GM12891 (cell line): ENCODE measurements at regions not wholly inside any gene's neighbourhood (a gene's known extent, or its start where the extent isn't known, plus 50 kb on each side); places are given as distances from the start of the nearest gene placed in this dataset.

Source experiments
- DNase-seq: peaks from one replicate; pipeline ENCODE4 v3.0.0; 2011; ENCODE audit warnings: low spot score; ENCODE audit not compliant: insufficient read length
- FAIRE-seq: peaks from 2 replicates; lab custom pipeline; 2011; peaks lifted over from hg19 to GRCh38; lab: Jason Lieb, UNC
- PAX5 ChIP-seq: IDR thresholded peaks from 2 replicates; pipeline ENCODE4 v1.6.1; 2011; ENCODE audit warnings: low read length, moderate library complexity, mild to moderate bottlenecking; ENCODE audit not compliant: insufficient read depth, severe bottlenecking
- POLR2A ChIP-seq: IDR thresholded peaks from 2 replicates; pipeline ENCODE4 v1.6.1; 2011; ENCODE audit warnings: low read depth, low read length, control low read depth
- POLR2AphosphoS5 ChIP-seq: IDR thresholded peaks from 2 replicates; pipeline ENCODE4 v1.6.1; 2011; ENCODE audit warnings: low read depth, low read length, control low read depth
- POU2F2 ChIP-seq: IDR thresholded peaks from 2 replicates; pipeline ENCODE4 v1.6.1; 2011; ENCODE audit warnings: low read depth, mild to moderate bottlenecking, control low read depth, low read length, moderate library complexity
- SPI1 ChIP-seq: IDR thresholded peaks from 2 replicates; pipeline ENCODE4 v1.6.1; 2011; ENCODE audit warnings: low read depth, low read length, control low read depth
- TAF1 ChIP-seq: IDR thresholded peaks from 2 replicates; pipeline ENCODE4 v1.6.1; 2011; ENCODE audit warnings: low read depth, low read length, control low read depth

GRCh38 chr6:51260003-51260402, 441.3 kb downstream of the TFAP2B start:
- FAIRE-seq, result no peak
- TF ChIP-seq TAF1 (no peak), PAX5 (no peak), POLR2AphosphoS5 (no peak), POLR2A (no peak), SPI1 (no peak), POU2F2 (no peak)
- no peak for DNase-seq

GRCh38 chr6:51261691-51262090, 443.0 kb downstream of the TFAP2B start:
- DNase-seq (no peak), FAIRE-seq (no peak)
- TF ChIP-seq PAX5 (no peak), POLR2A (no peak), POLR2AphosphoS5 (no peak), TAF1 (no peak), POU2F2 (no peak), SPI1 (no peak)

- DNase-seq (no peak), FAIRE-seq (no peak)
- TF ChIP-seq PAX5 (no peak), TAF1 (no peak)
These were observed 446.8 kb downstream of the TFAP2B start for GRCh38 chr6:51265426-51265825.

DNA sequence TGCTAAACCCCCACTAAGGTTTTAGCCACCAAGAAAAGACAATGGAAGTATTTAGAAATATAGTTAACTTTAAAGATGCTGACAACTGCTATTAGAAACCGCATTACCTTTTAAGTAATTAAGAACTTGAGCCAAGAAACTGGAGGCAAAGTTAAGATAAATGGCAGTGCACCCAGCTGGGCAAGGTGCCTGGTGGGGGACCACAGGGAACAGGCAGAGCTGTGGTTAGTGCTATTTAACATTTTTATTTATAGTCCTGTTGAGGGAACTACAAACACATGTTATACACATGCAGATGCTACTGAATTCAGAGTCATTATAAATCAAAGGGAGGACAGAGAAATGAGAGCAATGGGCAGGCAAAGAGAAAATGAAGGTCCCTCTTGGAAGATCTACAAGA, 447.9 kb downstream of the TFAP2B start:
- DNase-seq (no peak), FAIRE-seq (no peak)
- TF ChIP-seq POU2F2 (no peak), SPI1 (no peak), TAF1 (no peak), POLR2A (no peak), PAX5 (no peak), POLR2AphosphoS5 (no peak)

DNA sequence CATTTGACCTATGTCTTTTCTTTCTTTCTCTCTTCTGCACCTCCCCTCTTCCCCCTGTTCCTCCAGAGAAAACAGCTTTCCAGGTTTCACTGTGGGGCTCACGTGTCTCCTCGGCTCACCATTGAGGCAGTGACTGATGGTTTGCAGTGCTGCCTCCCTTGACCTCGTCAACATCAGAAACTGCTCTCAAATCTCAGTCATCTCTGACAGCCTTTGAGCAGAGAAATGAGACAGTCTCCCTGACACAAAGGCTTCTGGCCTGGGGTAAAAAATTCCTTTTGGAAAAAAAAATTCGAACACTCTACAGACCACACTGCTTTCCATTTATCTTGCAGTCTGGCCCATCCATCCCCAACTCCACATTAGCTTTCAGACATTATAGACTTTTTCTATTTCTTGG, 450.0 kb downstream of the TFAP2B start:
- TF ChIP-seq SPI1 (no peak), PAX5 (no peak), POLR2A (no peak), TAF1 (no peak), POU2F2 (no peak), POLR2AphosphoS5 (no peak)
- FAIRE-seq (no peak), DNase-seq (no peak)

DNA sequence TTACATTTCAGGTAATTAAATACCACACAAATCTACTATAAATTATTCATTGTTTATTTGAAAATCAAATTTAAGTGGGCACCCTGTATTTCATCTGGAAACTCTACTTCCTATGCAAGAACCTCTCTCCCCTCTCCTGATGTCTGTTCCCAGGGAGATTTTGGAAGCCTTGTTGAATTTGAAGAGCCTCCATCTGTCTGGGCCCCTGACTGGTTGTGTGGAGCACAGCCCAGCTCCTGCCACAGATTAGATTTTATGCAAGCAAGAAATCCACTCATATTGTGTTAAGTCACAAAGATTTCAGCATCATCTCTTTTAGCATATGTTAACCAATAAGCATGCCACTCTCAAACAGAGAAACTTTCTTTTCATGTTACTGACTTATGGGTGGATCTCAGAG, 451.2 kb downstream of the TFAP2B start:
- FAIRE-seq (no peak), DNase-seq (no peak)
- TF ChIP-seq POU2F2 (no peak), POLR2AphosphoS5 (no peak), SPI1 (no peak), PAX5 (no peak), POLR2A (no peak), TAF1 (no peak)

DNA sequence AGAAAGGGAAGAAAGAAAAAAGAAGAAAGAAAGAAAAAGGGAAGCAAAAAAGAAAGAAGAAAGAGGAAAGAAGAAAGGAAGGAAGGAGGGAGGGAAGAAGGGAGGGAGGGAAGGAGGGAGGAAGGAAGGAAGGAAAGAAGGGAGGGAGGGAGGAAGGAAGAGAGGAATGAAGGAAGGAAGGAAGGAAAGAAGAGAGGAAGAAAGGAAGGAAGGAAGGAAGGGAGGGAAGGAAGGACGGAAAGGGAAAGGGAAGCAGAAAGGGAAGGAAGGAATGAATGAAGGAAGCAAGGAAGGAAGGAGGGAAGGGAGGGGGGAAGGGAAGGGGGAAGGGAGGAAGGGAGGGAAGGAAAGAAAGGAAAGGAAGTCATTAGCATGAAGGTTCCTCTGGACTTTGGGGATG, 452.9 kb downstream of the TFAP2B start:
- no peak for FAIRE-seq
- TF ChIP-seq PAX5 (no peak), SPI1 (no peak), POLR2A (no peak), TAF1 (no peak), POLR2AphosphoS5 (no peak), POU2F2 (no peak)
- no peak for DNase-seq

DNA sequence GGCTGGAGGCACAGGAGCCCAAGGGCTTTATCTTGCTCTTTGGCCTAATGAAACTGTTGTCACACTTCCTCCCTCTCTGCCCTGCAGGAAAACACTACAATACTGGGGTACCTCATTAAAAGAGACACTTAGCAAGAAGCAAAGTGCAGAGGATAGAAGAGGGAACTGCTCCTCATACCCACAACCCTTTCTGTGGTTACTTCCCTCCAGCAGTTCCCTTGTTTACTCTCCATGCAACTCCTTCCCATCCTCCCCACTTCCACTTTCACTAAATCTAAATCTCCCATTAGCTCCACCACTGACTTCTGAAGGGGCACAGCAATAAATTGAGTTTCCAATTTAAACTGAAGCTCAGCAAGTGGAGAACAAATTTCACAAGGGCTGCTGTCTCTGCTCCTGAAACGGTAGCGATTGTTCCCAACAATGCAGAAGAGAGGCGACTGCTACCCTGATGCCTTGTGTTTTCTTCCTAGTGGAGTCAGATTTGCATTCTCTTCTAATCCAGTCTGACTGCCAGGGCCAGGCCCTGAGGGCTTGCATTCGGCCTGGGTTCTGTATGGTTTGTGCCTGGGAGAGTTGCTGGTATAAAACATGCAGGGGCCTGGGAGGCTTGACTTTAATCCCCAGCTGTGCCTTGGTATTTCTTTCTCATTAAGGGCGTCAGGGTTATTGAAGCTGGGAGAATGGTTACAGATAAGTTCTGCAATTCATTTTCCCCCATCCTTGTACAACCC, 454.7 kb downstream of the TFAP2B start:
- no peak for DNase-seq
- no peak for FAIRE-seq
- TF ChIP-seq PAX5 (no peak), SPI1 (no peak), POLR2A (no peak)

DNA sequence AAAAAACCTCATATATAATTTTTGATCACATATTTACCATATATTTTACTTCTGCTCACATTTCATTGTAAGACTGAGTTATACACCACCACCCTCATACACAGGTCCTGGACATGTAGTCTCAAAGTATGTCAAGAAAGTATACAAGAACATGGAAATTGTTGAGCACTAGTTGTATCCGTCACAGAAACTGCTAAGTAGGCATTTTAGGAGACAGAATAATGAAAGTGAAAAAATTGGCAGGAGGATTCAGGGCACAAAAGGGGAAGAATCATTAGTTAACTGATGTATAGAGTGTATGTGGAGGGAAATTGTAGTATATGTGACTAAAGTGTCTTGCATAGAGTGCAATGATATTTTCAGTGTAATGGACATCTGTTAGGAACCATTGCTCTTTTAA, 458.8 kb downstream of the TFAP2B start:
- FAIRE-seq, result no peak
- no peak for TF ChIP-seq POLR2A
- TF ChIP-seq TAF1, result no peak
- TF ChIP-seq POU2F2, result no peak
- TF ChIP-seq SPI1, result no peak
- no peak for TF ChIP-seq PAX5
- TF ChIP-seq POLR2AphosphoS5, result no peak
- no peak for DNase-seq

DNA sequence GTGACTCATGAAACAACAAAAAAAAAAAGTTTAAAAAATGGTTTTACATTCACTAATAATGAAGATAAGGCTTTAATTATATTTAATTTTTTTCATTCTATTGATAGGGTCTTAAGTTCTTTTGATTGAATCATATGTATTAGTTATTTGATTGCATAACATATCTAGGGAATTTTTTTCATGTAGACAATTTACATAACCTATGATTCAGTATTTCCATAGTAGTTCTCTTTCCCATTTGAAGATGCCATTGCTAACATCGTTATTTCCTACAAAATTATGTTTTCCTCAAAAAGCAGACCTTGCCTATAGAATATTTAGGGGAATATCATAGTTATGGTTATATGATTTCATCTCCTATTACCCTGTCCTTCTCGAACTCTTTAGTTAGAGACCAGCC, 463.4 kb downstream of the TFAP2B start:
- DNase-seq (no peak), FAIRE-seq (no peak)
- TF ChIP-seq TAF1 (no peak), POU2F2 (no peak), POLR2AphosphoS5 (no peak), SPI1 (no peak), PAX5 (no peak), POLR2A (no peak)
